ENCODE measurements at regions not wholly inside any gene's neighbourhood (a gene's known extent, or its start where the extent isn't known, plus 50 kb on each side); places are given as distances from the start of the nearest gene placed in this dataset.

DNA sequence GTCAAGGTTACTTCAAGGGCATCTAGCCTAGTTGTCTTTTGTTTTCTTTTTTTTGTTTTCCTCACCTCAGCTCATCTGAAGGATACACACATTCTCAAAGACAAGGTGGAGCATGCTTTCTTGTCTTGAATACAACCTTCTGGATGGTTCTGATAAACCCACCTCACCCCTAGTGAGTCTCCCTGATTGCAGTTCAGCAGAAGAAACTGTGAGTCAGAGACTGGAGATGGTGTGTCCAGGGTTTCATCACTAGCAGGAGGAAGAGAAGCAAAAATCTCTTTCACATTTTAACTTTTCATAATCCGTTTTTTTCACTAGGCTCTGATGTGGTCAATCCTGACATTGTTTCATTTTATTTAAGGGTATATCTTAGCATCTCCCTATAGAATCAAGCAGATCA, 143.0 kb upstream of the NRBF2 start:
- Histone ChIP-seq H3K79me2 (ENCODE audit: insufficient read depth, low read length) (no peaks in the 10 kb centered on the region), H3K4me3 (ENCODE audit: low read depth, low read length, poor library complexity, severe bottlenecking) (no peak overlapping the region), H3K27me3 (ENCODE audit: insufficient read depth, low read length) (no peaks in the 10 kb centered on the region), H3K27ac (ENCODE audit: low read depth, low read length, poor library complexity, severe bottlenecking) (no peak overlapping the region), H3K4me2 (ENCODE audit: low read length) (no peak overlapping the region), H3F3A (ENCODE audit: insufficient read depth, low read length) (no peaks in the 10 kb centered on the region), H4K20me1 (ENCODE audit: insufficient read depth, low read length) (no peaks in the 10 kb centered on the region), H2AFZ (ENCODE audit: low read length) (no peak overlapping the region), H3K36me3 (ENCODE audit: insufficient read depth, low read length) (no peaks in the 10 kb centered on the region), H3K4me1 (ENCODE audit: insufficient read depth, low read length, severe bottlenecking) (no peaks in the 10 kb centered on the region), H3K9me3 (ENCODE audit: low read length) (no peaks in the 10 kb centered on the region), H3K9me2 (ENCODE audit: low read depth, low read length) (no peaks in the 10 kb centered on the region), H3K9ac (ENCODE audit: low read length) (no peak overlapping the region)
- TF ChIP-seq, protein P1, sequence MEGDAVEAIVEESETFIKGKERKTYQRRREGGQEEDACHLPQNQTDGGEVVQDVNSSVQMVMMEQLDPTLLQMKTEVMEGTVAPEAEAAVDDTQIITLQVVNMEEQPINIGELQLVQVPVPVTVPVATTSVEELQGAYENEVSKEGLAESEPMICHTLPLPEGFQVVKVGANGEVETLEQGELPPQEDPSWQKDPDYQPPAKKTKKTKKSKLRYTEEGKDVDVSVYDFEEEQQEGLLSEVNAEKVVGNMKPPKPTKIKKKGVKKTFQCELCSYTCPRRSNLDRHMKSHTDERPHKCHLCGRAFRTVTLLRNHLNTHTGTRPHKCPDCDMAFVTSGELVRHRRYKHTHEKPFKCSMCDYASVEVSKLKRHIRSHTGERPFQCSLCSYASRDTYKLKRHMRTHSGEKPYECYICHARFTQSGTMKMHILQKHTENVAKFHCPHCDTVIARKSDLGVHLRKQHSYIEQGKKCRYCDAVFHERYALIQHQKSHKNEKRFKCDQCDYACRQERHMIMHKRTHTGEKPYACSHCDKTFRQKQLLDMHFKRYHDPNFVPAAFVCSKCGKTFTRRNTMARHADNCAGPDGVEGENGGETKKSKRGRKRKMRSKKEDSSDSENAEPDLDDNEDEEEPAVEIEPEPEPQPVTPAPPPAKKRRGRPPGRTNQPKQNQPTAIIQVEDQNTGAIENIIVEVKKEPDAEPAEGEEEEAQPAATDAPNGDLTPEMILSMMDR (IDR thresholded peaks at IDR 0.05; ENCODE audit: low read length), result no peak

DNA sequence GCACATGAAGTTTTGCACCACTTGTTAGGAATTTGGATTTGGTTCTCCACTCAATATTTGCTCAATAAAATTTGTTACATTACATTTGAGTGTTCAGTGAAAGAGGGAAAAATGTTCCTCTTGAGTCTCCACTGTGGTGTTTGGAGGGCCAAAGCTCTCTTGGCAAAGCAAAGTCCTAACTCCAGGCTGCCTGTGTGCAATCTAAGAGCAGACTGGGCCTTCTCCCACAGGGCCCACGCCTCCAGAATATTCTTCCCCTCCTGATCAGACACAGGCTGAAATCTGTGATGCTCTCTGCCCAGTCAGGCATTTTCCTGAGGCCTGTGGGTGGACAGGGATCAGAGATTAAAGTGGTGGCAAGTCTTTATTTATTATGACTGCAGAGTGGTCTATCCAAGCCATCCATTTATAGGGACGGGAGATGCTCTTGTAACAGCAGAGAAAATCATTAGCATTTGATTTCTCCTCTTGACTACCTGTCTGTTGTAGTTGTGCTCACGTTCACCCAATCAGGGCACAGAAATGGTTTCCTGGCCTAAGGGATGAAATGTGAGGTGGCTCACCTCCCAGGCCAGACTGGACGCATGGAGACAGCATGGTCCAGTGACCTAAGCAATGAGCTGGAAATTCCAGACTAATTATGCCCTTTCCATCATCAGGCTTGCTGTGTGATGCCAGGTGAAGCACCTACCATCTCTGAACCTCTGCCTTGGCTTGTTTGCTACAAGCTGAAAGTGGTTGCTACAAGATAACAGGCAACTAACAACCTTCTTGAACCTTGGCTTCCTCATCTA, 147.1 kb upstream of the NRBF2 start:
- Histone ChIP-seq H4K20me1 (ENCODE audit: insufficient read depth, low read length) (no peaks in the 10 kb centered on the region), H3K27me3 (ENCODE audit: insufficient read depth, low read length) (no peaks in the 10 kb centered on the region), H3K4me3 (ENCODE audit: low read depth, low read length, poor library complexity, severe bottlenecking) (no peak overlapping the region), H3K79me2 (ENCODE audit: insufficient read depth, low read length) (no peaks in the 10 kb centered on the region), H2AFZ (ENCODE audit: low read length) (no peak overlapping the region), H3K4me1 (ENCODE audit: insufficient read depth, low read length, severe bottlenecking) (no peaks in the 10 kb centered on the region), H3K9ac (ENCODE audit: low read length) (no peak overlapping the region), H3K27ac (ENCODE audit: low read depth, low read length, poor library complexity, severe bottlenecking) (no peak overlapping the region), H3F3A (ENCODE audit: insufficient read depth, low read length) (no peaks in the 10 kb centered on the region), H3K9me3 (ENCODE audit: low read length) (no peaks in the 10 kb centered on the region), H3K36me3 (ENCODE audit: insufficient read depth, low read length) (no peaks in the 10 kb centered on the region), H3K4me2 (ENCODE audit: low read length) (no peak overlapping the region), H3K9me2 (ENCODE audit: low read depth, low read length) (no peaks in the 10 kb centered on the region)
- TF ChIP-seq, protein P1 (IDR thresholded peaks at IDR 0.05; ENCODE audit: low read length), result no peak
- TF ChIP-seq EZH2 (IDR thresholded peaks at IDR 0.05; ENCODE audit: borderline replicate concordance, low read length), result no peak

DNA sequence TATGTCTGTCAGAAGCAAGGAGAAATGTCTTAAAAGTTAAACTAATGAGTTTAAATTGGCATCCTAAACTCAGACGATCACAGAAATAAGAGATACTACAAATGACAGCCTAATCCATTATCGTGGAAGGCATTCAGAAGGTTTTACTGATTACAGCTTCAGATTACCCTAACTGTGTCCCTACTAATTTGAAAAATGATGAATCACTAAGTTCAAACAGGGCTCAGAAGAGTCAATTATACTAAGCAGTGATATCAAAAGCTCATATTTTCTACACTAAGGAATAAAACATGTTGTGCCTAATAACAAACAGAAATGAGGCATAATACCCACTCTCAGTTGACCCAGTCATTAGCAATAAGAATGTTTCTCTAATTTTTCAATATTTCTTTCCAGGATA, 152.0 kb upstream of the NRBF2 start:
- Histone ChIP-seq H3K9me2 (ENCODE audit: low read depth, low read length) (no peaks in the 10 kb centered on the region), H3K36me3 (ENCODE audit: insufficient read depth, low read length) (no peaks in the 10 kb centered on the region), H3K79me2 (ENCODE audit: insufficient read depth, low read length) (no peaks in the 10 kb centered on the region), H3K9me3 (ENCODE audit: low read length) (no peaks in the 10 kb centered on the region), H3K4me1 (ENCODE audit: insufficient read depth, low read length, severe bottlenecking) (no peaks in the 10 kb centered on the region), H3F3A (ENCODE audit: insufficient read depth, low read length) (no peaks in the 10 kb centered on the region), H3K9ac (ENCODE audit: low read length) (no peak overlapping the region), H3K27ac (ENCODE audit: low read depth, low read length, poor library complexity, severe bottlenecking) (no peak overlapping the region), H3K4me3 (ENCODE audit: low read depth, low read length, poor library complexity, severe bottlenecking) (no peak overlapping the region), H3K4me2 (ENCODE audit: low read length) (no peak overlapping the region), H3K27me3 (ENCODE audit: insufficient read depth, low read length) (no peaks in the 10 kb centered on the region), H4K20me1 (ENCODE audit: insufficient read depth, low read length) (no peaks in the 10 kb centered on the region), H2AFZ (ENCODE audit: low read length) (no peak overlapping the region)
- no peak for TF ChIP-seq EZH2 (IDR thresholded peaks at IDR 0.05; ENCODE audit: borderline replicate concordance, low read length)
- TF ChIP-seq, protein P1 (IDR thresholded peaks at IDR 0.05; ENCODE audit: low read length), result no peak

Data from OCI-LY1 (cell line).